ENCODE measurements at regions not wholly inside any gene's neighbourhood (a gene's known extent, or its start where the extent isn't known, plus 50 kb on each side); places are given as distances from the start of the nearest gene placed in this dataset.

DNA sequence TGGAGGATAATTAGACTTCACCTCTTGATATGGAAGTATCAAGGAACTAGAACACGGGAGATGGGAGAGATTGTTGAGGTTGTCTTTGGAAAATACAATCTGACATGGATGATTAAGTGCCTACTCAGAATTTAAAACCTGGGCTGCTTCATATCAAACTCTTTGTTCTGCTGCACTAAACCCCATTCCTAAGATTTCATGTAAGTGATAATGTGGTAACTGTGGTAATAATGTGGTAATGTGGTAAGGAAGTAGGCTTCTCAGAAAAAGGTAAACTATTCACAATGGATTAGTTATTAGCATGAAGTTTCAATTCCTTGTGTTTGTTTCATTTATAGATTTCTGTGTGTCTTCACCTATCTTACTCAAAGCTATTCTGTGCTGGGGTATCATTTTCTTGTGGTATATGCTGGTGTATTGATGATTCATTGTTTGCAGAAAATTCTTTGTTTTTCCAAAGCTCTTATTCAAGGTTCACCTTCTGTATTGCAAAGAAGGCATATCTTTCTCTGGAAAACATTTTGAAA lies 129.9 kb upstream of the TAC1 start:
- TF ChIP-seq ESRRA (CRISPR knock-in tag; IDR thresholded peaks at IDR 0.05; ENCODE audit: low read depth) (no peak), KDM5A (IDR thresholded peaks at IDR 0.05; ENCODE audit: borderline replicate concordance, low read length) (no peak), TAF1 (CRISPR knock-in tag; IDR thresholded peaks at IDR 0.05) (no peak), SIN3A (IDR thresholded peaks at IDR 0.05; ENCODE audit: borderline replicate concordance, low read depth, low read length) (no peak), ZC3H4 (CRISPR knock-in tag; IDR thresholded peaks at IDR 0.05; ENCODE audit: borderline replicate concordance) (no peak), TCF12 (IDR thresholded peaks at IDR 0.05) (no peak), TCF12 (CRISPR knock-in tag; IDR thresholded peaks at IDR 0.05) (no peak), ZNF274 (CRISPR knock-in tag; IDR thresholded peaks at IDR 0.05) (no peak), ZNF530 (CRISPR knock-in tag; IDR thresholded peaks at IDR 0.05; ENCODE audit: low read depth) (no peak), CREM (IDR thresholded peaks at IDR 0.05) (no peak), CREM (CRISPR knock-in tag; IDR thresholded peaks at IDR 0.05) (no peak)

Data from HepG2 (cell line).